NCI-H1694 treated with DMSO at 0.1 percent for 48 hours (cell line): ENCODE measurements at regions not wholly inside any gene's neighbourhood (a gene's known extent, or its start where the extent isn't known, plus 50 kb on each side); places are given as distances from the start of the nearest gene placed in this dataset.
"Not testable (repeated sequence)": the region's sequence is repeated elsewhere in the genome, so short reads cannot be mapped to it uniquely, and the experiment has no call there.

Source experiments
- DNase-seq: peaks from one replicate; lab custom pipeline; 2025; lab: John Stamatoyannopoulos, UW

DNA sequence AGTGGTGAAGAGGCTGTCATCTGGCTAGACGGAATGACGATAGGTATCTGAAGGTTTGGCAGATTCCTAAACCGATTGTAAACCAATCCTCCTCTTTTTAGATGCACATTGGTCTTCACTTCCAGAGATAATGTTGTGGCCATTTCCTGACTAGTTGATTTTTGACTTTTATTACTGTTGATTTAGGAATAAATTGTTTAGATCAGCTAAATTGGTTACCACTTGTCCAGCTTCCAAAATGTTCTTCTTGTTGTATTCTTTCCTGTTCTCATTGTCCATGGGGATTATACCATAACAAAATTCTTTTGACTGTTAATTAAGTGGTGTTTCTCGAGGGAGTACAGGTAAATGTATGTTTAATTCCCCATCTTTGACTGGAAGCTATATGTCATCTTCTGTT is 119.7 kb downstream of the MACROH2A1 start:
- DNase-seq: no peak

DNA sequence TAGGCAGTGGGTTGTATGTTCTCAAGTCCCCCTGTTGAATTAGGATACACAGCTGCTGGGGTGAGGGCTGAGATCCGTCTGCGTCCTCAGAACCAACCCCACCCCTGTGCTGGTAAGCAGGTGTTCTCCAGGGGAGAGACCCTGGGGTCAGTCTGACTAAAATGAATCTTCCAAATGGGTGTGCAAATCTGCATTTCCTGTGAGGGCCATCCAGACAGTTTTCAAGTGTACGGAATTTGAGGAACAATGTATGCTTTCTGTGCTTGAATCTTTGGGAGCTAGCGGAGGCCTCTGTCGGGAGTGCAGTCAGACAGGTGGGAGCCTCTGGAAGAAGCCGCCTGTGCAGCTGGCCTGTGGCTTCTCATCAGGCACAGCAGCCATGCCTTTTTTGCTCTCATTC is 122.9 kb downstream of the MACROH2A1 start:
- no peak for DNase-seq

DNA sequence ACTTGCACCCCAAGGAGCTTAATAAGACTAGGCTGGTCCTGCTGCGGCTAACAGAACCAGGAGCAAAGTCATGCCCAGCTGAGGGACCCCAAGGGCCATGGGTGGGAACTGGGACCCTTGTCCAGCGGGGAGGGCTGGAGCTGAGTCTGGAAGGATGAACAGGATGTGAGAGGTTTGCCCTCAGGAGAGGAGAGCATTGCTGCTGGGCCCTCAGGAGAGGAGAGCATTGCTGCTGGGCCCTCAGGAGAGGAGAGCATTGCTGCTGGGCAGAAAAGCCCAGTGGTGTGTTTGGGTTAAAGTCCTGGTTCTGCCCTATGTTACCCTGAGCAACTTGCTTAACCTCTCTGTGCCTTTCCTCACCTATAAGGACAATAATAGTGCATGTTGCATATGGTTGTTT is 125.8 kb downstream of the MACROH2A1 start:
- DNase-seq: no peak

DNA sequence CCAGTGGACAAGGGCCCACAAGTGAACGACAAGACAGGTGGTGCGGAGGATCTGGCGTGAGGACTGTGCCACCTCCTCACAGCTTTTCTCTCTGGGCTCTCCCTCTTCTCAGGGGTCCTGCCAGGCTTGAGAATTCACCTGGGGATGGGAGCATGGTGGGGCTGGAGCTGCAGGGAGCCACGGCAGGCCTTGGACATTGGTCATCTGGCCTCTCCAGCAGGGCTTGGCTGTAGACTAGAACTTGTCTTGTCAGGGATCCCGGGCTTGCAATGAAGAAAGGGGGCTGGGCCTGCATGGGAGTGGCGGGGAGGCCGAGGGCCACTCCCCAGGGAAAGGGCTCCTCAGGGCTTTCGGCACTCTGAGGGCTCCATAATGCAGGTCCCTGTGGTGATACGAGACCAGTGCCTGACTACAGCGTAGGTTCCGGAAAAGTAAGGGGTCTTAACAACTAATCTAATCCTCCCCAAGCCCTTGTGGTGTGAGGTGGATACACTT is 126.7 kb downstream of the MACROH2A1 start:
- DNase-seq: no peak

DNA sequence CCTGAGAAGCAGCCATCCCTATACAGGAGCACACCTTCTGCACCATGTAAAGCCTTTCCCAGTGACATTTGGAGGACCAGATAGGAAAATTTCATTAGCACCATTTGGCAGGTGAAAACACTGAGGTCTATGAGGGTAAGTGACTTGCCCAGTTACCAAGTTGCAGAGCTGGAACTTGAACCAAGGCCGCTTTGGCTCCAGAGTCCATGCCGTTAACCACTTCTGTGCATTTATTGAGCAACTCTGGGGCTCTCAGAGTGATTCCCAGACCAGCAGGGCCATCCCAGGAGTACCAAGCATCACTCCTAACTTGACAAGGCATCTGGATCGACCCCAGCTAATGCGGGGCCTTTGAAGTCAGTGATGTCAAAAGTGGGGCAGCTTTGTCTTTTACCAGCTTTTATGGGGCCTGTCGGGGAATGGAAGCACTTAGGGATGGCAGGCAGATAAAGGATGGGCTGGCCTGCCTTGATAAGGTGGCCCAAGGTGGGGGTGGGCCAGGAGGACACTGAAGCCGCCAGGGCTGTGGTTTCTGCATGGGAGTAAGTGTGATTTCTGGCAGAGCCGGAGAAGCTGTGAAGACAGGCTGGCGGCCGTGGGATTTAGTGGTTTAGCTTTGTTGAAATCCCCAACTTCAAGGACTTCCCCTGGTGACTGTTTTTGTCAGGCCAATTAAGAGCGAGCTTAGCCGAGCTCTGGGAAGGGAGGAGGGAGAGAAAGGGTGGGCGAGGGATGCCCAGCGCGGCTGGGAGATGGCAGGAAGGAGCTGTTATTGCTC is 127.3 kb downstream of the MACROH2A1 start:
- DNase-seq: no peak

DNA sequence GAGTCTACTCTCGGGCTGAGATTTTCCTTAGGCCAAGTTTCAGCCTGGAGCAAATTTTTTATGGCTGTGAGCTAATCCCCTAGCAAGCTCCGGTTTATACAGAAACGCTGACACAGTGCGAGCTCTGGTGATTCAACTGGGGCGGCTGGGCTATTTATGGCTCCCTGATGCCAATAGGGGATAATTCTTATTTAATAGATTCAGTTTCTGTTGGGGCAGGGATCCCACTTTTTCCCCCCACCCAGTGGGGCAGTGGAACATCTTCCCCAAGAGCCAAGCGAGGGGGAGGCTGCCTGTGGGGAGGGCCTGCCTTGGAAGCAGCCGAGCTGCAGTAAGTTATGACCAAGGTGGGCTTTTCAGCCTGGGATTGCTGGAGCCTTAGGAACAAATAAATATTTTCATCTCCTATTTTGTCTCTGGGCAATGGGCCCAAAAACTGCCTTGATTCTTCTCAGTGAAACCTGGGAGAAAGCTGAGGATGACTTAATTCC is 129.1 kb downstream of the MACROH2A1 start:
- DNase-seq: no peak

DNA sequence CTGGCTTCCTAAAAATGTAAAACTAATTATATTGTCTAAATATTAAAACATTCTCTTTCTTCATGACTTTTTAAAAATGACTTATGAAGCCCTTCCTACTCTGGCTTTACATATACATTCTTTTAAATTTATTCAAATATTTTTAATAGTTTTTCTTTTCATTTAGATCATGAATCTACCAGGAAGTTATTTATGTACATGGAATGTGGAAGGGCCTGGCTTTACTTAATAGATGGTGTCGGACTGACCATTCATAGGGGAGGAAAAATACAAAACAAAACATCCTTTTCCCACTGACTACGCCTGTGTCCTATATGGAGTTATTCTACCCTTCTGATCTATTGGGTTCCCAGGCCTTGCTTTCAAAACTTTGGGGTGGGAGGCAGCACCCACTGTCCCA is 129.8 kb downstream of the MACROH2A1 start:
- no peak for DNase-seq

DNA sequence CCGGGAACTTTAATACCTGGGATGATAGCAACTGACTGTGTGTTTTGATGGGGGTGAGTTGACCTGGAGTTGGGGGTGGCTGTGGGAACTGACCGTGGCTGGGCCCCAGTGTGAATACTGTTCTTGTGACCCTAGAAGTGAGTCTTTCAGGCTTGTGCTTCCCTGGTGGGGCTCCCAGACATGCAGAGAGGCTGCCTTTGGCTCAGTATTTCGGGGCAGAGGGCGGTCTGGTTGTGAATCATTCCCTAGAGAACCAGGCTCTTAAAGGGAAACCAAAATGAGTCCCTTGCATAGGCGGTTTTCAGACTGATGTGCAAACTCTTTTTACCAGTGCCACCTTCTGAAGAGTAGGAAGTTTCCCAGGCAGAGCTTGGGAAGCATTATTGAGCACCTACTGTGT is 132.1 kb downstream of the MACROH2A1 start:
- DNase-seq: no peak

DNA sequence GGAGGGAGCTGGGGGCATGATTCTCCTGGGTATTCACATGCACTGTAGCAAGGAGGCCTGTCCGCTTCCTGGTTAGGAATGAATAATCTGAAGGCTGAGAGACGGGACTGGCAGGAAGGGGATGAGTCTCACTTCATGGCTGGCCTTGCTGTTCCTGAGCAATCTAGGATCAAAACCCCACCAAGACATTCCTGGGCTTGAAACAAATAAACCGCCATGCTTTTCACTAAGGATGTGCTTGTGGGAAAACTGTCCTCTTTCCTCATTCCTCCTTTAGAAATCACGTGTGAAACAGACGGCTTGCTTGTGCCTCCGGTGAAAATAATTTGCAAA is 132.8 kb downstream of the MACROH2A1 start:
- DNase-seq: no peak

DNA sequence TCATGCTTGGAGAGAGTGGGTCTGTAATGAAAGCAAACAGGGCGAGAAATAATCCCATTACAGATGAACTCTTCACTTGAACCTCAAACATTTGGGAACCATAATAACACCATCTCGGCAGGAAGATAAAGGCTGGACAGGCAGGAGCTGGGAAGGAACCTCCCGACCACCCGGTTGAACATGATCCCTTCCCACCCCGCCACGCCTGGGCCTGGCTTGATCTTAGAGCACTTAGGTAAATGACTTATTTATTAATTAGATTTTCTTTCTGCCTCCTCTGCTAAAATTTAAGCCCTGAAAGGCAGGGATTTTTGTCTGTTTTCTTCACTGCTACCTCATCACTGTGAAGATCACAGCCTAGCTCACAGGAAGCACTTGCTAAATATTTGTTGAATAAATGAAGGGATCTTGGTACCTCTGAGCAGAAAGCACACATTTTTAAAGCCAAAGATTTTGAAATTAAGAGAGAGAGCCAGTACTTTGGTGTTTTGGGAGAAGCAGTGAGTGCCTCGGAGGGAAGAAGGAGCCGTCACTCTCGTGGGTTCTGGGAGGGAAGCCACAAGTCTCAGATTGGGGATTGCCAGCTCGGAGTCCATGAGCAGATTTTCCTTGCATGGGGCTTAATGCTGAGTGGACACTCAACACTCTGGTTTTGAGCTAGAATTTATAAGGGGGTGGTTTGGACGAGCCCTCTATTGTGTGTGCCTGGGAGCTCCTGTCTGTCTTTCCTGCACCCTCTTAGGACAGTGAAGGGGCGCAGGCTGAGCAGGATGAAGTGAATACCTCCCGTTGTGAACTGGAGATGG is 133.3 kb downstream of the MACROH2A1 start:
- DNase-seq: no peak

DNA sequence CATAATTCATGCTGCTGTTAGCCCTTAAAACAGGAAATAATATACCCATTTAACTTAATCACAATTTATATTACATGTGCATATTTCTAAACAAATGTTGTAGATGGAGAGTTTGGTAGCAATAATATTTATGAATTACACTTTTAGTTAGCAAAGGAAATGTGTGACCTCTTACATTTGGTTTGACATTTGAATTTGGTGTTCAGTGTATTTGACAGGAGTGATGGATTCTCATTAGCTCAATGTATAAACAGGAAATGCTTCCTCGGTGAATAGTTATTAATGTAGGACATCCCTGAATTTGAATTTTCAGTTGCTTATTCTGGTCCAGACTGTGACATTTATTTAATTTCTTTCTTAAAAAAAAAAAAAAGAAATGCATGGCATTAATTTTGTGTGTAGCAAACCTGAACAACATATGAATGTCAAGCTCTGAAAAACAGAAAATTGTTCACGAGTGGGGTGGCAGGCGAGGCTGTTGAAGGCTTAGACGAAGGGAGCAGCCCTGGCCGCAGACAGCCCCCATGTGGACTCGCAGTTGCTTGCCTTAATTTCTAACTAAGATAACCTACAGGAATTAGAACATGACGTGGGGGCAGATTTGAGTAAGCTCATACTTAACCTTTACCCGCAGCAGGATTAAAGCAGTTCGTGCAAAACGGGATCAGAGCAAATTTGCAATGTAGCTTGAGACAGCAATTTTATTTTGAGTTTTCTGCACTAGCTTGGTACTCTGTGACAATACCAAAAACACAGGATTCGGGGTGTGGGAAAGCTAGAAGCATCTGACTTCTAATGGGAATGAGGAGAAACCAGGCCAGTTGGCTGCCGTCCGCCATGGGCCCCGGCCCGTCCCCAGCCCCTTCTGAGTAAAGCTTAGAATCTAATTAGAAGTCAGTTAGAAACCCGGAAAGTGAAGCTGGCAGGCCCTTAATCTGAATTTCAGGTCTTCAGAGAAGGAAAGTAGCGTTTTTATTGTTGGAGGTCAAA is 134.3 kb downstream of the MACROH2A1 start:
- no peak for DNase-seq

DNA sequence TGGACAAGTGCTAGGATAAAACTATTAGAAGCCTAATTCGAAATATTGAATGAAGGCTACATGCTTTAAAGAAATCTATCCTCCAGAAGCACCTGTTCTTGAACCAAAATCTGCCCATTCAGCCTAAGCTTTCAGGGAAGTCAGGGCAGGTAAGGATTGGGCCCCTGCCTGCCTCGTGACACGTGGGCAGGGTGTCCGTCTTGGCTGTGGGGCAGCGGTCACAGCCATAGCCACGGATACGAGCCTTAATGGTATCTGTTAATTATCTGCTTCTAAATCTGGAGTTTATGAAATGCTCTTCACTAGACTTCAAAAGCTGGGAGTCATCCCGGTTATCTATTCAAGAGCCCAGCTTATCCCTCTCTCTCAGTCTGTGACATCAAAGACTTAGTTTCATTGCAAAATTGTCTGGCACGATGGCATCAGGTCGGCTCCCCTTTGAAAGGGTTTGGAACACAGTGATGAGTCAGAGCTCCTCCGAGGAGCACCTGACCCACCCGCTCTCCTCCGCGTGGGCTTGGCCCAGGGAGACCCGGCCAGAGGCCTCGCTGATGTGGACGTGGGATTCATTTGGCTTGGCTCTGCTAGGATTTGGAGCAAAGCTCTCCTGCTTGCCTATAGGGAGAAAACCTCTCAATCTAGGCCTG is 135.9 kb downstream of the MACROH2A1 start:
- DNase-seq: no peak

DNA sequence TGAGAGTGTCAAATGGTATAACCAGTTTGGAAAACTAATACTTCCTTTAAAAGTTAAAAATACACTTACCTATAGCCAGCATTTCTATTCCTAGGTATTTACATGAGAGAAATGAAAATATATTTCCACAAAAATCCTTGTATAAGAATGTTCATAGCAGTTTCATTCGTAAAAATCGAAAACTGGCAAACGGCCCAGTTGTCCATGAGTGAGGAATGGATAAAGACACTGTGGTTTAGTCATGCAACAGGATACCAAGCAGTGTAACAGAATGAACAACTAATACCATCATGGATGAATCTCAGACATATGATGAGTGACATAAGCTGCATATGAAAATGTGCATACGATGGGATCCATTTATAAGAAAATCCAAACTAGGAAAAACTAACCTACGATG is 136.7 kb downstream of the MACROH2A1 start:
- no peak for DNase-seq

DNA sequence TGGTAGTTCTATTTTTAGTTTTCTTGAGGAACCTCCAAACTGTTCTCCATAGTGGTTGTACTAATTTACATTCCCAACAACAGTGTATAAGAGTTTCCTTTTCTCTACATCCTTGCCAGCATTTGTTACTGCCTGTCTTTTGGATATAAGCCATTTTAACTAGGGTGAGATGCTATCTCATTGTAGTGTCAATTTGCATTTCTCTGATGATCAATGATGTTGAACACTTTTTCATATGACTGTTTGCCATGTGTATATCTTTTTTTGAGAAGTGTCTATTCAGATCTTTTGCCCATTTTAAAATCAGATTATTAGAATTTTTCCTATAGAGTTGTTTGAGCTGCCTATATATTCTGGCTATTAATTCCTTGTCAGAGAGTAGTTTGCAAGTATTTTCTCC is 138.9 kb downstream of the MACROH2A1 start:
- DNase-seq: not testable (repeated sequence)

DNA sequence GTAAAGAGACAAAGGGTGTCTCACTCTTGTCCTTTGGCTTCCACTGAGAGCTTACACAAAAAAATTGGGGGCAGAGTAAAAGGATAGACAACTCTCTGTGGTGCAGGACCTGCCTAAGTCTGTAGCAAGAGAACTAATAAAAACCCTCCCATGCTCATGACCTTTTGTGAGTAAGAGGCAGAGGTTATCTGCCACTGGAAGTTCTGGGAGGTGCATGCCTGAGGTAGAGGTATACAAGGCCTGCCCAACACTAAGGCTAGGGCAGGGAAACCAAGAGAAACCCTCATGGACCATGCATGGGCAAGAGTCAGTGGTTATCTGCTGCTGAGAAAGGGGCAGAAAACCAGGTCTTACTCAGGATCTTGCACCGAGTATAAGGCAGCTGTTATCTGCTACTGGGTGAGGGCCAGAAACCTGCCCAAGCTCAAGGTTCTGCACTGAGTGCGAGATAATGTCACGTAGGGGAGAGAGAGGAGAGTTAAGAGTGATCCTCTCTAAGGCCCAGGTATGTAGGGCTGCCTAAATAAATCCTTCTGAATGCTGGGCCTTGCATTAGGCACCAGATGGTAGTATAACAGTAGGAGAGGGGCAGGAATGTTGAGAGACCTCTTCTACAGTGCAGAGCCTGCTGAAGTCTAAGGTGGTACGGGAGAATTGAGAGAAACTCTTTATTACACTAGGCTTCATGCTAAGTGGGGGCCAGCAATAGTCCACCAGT is 143.4 kb downstream of the MACROH2A1 start:
- DNase-seq: no peak

DNA sequence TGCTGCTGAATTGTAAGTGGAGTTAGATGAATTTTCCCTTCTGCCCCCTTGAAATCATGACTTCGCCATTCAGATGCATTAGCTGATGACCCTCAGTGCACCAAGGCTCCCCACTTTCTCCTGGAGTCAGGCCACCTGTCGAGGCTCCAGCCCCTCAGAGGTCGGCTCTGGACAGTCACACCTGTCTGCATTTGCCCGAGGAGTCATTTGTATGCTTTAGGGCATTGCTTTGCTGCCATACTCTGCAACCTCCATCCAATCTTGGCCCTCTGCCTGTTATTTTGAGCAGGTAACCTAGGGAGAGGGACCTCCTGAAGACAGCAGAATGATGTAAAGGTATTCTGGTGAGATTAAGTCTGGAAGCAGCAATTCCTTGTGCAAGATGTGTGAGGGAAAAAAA is 144.8 kb downstream of the MACROH2A1 start:
- no peak for DNase-seq

DNA sequence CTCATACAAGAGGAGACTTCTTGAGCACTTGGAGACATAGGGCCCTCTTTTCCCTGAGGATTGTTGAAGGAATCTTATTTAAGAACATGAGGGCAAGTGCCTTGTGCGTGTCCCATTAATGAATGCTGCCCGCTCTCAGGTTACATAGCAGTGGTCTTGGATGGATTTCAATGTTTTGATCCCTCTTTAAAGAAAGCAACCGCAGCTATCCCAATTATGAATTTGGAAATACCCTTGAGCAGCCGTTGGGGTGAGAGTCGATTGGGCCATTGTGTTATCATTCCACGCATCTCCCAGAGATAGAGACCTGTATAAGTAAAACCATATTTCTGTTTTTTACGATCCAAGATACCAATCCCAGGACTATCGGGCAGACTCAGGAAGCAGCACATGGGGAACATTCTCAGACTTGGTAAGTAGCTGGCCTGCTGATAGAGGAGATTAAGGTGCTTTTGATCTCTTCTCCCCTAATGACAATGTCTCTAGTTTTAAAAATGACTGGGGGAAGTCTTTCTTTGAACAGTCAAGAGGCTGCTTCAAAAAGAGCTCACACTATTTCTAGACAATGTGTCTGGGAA is 145.3 kb downstream of the MACROH2A1 start:
- no peak for DNase-seq

DNA sequence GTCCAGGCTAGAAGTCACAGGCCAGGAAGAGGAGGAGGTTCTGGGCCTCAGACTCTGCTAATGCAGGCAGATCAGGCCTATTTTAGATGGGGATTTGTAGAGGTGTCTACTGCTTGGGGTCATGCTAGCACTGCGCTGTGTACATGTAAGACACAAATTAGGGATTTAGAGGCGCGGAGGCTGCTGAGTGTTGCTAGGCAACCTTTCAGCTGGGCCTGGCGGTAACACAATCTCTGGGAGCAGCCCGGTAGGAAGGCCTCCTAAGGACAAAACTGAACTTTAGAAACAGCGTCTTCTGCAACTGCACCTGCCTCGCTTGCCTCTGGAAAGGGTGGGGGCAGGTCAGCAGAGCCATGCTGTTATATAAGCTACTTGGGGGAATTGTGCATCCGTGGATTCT is 147.9 kb downstream of the MACROH2A1 start:
- DNase-seq: no peak

DNA sequence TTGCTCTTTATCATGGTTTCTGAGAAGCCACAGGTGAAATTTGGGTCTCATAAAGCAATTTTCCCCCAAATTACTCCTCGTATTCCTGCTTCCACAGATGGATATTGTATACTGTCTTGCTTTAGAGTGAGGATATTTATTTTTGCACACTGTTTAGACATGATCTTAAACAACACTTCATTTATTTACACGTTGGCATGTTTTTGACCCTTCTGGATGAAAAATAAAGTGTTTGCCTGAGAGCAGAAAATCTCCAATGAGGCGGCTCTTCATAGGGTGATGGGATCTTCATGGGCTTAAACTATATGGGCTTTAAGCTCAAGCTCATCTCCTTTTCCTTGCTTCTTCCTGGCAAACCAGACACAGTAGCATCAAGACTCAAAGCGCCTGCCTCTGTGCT is 148.4 kb downstream of the MACROH2A1 start:
- no peak for DNase-seq

DNA sequence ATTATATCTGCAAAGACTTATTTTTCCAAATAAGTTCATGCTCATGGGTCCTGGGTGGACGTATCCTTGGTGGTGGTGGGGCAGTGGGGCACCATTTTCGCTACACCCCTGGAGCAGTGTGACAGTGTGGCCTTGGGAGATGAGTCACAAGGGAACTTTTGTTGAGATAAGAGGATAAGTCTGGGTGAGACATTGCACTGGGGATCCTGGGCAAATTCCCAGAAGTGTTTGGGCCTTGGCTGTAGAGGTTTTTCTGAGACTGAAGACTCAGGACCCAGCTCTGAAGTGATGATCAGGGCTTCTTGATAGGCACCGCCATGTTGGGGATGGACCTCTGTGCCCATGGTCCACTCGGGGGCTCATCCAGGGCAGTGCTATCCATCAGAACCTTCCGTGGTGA is 149.4 kb downstream of the MACROH2A1 start:
- DNase-seq: no peak
